HG03520 (cell line): ENCODE measurements at regions not wholly inside any gene's neighbourhood (a gene's known extent, or its start where the extent isn't known, plus 50 kb on each side); places are given as distances from the start of the nearest gene placed in this dataset.
"Not testable (repeated sequence)": the region's sequence is repeated elsewhere in the genome, so short reads cannot be mapped to it uniquely, and the experiment has no call there.

ENCODE experiments used
- ATAC-seq: cut with Tn5 transposase; IDR thresholded peaks from one replicate; pipeline ENCODE4 v1.9.1; 2021; ENCODE audit warnings: mild to moderate bottlenecking, moderate library complexity; ENCODE audit not compliant: unreplicated experiment

DNA sequence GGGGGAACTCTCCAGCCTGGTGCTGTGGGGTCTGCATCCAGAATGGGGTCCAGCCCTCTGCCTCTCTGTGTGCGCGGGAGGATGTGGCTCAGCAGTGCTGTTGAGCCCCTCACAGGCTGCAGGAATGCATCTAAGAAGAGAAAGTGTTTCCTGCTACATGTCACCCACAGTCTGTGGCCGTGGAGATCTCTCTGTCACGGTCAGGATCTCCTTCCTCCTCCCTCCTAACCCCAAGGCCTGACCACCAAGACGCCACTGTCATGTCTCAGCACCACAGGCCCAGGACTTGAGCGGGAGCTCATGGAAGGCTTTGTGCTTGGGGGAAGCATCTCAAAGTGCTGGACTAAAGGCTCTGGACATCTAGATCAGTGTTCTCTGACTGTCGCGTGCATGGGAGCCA lies 90.1 kb downstream of the SREK1 start:
- ATAC-seq, result no peak

DNA sequence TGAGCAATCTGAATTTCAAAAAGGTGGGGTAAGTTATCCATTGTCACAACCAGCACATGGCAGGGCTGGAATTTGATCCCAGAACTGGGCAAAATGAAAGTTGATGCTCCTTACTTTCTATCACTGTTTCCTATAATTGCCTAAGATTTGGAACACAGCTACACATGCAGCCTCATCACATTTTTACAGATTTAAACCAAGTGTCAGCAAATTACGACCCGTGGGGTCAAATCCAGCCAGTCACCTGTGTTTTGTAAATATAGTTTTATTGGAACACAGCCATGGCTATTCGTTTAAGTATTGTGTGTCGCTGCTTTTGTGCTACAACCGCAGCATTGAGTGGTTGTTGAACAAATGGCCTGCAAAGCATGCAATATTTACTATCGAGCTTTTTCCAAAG lies 94.3 kb downstream of the SREK1 start:
- ATAC-seq, result no peak

DNA sequence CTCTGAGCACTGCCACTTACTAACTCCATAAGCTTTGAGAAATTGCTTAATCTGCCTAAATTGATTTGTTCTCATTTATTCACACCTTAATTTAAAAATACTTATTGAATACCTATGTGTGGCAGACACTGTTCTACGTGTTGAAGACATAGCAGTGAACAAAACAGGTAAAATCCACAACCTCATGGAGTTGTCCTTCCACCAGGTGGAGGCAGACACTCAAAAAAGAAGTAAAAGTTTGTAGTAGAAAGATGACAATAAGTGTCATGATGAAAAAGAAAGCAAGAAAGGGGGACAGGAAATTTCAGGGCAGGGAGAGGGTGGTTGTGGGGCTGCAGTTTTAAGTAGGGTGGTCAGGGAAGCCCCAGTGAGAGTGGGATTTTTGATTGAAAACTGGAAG lies 94.9 kb downstream of the SREK1 start:
- no peak for ATAC-seq

- ATAC-seq, result no peak
Observed at GRCh38 chr5:66241136-66241825, 97.2 kb downstream of the SREK1 start.

DNA sequence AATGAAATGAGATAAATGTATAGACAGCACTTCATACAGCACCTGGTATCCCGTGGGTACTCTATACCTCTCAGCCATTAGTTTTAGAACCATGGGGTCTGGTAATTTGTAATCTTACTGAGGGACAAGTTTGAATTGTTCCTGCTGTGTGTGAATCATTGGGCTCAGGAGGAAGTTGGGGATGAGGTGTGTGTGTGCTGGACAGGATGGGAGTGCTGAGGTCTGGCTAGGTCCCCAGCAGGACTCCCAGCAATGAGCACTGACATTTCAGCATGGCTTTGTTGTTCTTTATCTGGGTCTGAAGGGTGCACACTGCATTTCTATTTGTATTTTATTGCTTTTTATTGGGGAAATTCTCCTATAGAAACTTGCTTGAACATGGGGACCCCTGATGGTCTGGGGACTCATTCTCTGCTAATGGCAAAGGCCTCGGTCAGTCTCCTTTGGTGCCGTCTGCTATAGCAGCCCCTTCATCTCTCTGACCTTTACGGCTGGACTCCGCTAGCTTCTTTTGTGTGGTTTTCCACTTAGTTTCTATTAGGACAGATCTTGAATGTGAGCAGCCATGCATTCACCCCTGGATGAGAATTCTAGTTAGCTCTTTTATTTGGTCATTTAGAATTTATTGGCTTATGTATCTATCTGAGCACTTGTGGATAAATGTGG lies 98.1 kb downstream of the SREK1 start:
- ATAC-seq, result no peak

- ATAC-seq, result no peak
Observed at GRCh38 chr5:66246608-66247007, 102.5 kb downstream of the SREK1 start.

DNA sequence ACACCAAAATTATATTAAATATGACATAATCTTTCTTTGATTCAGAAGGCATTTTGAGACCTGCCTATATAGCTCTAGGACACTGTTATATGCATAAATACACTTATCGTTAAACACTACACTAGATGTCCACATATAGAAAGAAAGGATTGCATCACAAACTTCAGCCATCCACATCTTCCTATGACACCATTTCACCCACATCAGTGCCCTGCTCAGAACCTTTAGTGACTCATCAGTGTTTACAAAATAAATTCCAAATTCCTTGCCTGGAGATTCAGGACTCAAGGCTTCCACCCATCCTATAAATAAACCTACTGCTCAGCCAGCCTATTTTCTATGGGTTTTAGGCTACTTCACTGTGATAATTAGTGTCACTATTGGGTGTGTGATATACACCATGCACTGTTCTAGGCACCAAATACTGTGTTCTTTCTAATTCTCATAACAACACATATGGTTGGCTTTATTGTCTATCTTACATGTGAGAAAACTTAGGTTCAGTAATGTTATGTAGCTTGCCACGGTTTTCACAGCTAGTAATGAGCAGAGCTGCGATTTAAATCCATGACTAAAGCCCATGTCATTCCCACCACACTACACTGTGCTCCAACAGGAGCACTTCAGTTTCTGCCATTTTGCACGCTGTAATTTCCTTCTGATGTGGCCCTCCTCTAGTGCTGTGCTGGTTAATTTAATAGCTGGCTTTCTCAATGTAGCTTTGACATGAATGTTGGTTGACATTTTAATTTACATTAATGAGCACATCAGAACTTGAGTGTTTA lies 103.3 kb downstream of the SREK1 start:
- ATAC-seq, result no peak

GRCh38 chr5:66248874-66249273 lies 104.8 kb downstream of the SREK1 start:
- ATAC-seq, result no peak

DNA sequence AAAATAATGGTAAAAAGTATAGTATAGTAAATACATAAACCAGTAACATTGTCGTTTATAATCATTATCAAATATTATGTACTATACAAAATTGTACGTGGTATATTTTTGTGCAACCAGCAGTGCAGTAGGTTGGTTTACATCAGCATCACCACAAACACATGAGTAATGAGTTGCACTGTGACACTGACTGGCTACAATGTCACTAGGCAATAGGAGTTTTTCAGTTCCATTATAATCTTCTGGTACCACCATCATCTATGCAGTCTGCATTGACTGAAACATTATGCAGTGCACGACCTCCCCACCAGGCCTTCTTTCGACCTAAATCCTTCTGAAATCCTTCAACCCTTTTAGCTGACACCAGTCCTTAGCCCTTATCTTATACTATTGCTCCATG lies 105.8 kb downstream of the SREK1 start:
- ATAC-seq, result no peak

- ATAC-seq, result no peak
Observed at GRCh38 chr5:66252849-66253248, 108.7 kb downstream of the SREK1 start.

DNA sequence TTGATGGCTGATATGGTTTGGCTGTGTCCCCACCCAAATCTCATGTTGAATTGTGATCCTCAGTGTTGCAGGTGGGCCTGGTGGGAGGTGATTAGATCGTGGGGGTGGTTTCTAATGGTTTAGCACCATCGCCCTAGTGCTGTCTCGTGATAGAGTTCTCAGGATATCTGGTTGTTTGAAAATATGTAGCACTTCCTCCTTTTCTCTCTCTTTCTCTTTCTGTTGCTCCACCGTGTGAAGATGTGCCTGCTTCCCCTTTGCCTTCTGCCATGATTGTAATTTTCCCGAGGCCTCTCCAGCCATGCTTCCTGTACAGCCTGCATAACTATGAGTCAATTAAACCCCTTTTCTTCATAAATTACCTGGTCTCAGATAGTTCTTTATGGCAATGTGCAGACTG lies 111.6 kb downstream of the SREK1 start:
- no peak for ATAC-seq

- no peak for ATAC-seq
Observed at GRCh38 chr5:66273121-66273520, 129.0 kb downstream of the SREK1 start.

GRCh38 chr5:66276986-66277385 lies 132.9 kb downstream of the SREK1 start:
- ATAC-seq, result no peak

DNA sequence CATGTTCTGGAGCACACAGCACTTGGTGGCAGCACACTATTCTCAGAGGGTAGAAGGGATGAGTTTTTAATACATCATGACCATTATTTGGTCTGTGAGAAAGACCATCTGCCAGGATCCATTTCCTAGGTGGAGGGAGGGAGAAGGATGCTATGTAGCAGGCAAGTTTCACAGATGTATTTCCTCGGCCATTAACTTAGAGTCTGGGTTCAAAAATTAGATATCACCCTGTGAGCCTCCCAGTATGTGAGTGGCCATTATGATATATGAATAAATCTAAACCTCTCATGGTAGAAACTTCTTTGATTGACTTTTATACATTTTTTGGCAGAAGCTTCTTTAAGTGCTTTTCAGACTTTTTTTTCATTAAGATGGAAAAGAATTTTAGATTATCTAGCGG lies 133.9 kb downstream of the SREK1 start:
- no peak for ATAC-seq

GRCh38 chr5:66281294-66281693 lies 137.2 kb downstream of the SREK1 start:
- ATAC-seq, result no peak

DNA sequence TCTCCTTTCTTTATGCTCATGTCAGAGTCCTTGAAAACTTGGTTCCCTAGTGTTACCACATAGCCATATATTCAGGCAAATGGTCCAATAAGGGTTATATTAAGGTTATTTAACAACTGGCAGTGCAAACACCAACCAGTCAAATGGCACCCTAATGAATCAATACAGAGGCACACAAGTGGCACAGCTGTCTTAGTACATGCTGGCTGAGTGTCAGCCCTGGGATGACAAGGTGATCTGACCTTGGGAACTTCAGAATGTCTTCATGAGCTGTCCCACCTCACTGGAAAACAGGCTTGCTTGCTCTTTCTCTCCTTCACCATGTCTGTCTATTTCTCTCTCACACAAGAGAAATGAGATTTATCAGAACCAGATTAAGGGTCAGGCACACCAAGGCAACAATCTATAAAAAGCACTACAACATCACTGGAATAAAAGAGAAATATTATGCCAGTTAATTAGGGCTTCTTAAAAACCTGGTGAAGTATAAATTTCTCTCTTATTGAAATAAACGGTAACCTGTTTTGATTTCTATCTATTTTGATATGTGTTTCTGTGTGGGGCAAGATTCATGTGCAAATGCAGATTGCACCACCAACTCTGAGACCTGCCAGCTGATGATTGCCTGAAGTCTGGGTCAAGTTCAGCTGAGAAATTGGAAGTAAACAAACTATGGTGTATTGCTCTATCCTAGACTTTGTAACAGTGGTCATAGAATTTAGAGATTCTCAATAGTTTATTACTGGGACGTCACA lies 140.7 kb downstream of the SREK1 start:
- ATAC-seq, result no peak

DNA sequence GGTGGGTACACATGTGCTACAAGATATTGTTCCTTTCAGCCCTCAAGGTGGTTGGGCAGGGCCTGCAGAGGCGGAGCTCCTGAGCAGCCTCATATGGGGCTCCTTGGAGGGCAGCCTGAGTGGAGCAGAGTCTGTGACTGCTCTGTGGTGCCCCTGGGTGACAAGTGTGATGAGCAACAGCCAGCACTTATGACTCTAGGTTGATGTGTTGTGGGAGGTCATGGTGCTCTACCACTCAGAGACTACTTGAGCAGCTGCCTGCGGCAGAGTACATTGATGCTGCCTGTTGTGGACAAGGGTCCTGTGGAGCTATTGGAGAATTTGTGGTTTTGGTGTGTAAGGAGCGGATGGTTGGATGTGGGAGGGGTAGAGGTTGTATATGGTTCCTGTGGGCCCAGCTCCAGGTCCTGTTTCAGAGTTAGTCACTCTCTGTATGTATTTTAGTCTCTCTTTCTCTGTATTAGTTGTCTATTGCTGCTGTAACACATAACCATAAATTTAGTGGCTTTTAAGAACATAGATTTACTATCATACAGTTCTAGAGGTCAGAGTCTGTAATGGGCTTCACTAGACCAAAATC lies 141.3 kb downstream of the SREK1 start:
- ATAC-seq, result no peak

GRCh38 chr5:66291771-66292170 lies 147.7 kb downstream of the SREK1 start:
- ATAC-seq, result no peak

DNA sequence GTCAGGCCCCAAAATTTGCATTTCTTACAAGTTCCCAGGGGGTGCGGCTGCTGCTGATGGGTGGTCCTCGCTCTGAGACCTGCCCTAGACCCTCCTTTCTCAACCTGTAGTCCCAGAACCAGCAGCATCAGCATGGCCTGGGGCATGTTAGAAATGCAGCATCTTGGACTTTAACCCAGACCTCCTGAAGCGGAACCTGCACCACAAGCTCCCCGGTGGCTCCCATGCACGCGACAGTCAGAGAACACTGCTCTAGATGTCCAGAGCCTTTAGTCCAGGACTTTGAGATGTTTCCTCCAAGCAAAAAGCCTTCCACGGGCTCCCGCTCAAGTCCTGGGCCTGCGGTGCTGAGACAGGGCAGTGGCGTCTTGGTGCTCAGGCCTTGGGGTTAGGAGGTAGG lies 149.8 kb downstream of the SREK1 start:
- not testable (repeated sequence) for ATAC-seq

- ATAC-seq, result no peak
Observed at GRCh38 chr5:66299463-66299862, 155.4 kb downstream of the SREK1 start.

DNA sequence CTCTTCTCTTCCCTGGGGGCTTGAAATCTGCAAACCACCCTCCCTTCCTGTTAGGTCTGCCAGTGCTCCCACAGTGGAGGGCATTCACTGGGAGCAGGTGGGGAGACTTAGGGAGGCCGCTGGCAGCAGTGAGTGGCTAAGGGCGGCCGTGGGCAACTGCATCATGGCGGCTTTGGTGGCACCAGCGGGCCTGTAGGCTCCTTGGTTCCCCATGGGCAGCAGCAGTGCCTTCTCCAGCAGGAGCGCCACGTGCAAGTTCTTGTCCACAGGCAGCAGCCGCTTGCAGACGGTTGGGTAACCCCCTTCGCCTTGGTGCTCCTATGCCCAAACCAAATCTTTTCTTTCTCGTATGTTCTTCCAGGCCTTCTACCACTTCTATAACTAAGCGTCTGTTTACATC lies 158.2 kb downstream of the SREK1 start:
- no peak for ATAC-seq
